Endothelial cell of umbilical vein (primary cell): ENCODE measurements at regions not wholly inside any gene's neighbourhood (a gene's known extent, or its start where the extent isn't known, plus 50 kb on each side); places are given as distances from the start of the nearest gene placed in this dataset.

ENCODE experiments used
- BruUV-seq: library from RNA; stranded (reverse); fragments of 400-500 nt; replicated peaks from 2 replicates; lab custom pipeline; 2021; lab: Mats Ljungman, UMichigan
- CTCF ChIA-PET: fragments of 300-600, 350-600 bp; sonication (Branson Sonifier 250); formaldehyde crosslinking; loops from one replicate; lab custom pipeline; 2021; ENCODE audit warnings: antibody characterized with exemption, inconsistent platforms; lab: Charles Lee
- POLR2A ChIA-PET: fragments of 300-600, 350-600 bp; sonication (Branson Sonifier 250); formaldehyde crosslinking; loops from one replicate; lab custom pipeline; 2021; ENCODE audit warnings: antibody characterized with exemption, inconsistent platforms; lab: Charles Lee
- DNase-seq: peaks from one replicate; pipeline ENCODE4 v3.0.0-alpha.2; 2011; ENCODE audit warnings: low read depth, low spot score
- FAIRE-seq: peaks from 2 replicates; lab custom pipeline; 2011; peaks lifted over from hg19 to GRCh38; lab: Jason Lieb, UNC
- H2AFZ ChIP-seq: 2 replicates; pipeline ENCODE4 v1.6.0; 2012; ENCODE audit warnings: low read depth, low read length, control low read depth, inconsistent platforms
- H3K27ac ChIP-seq: 2 replicates; pipeline ENCODE4 v1.5.1; 2011; ENCODE audit warnings: low read depth, mild to moderate bottlenecking, control low read depth, low read length, moderate library complexity; ENCODE audit not compliant: insufficient read depth
- H3K27me3 ChIP-seq, 2 experiments: 2 replicates each; pipeline versions ENCODE4 v1.6.0 to v1.6.1; 2011; ENCODE audit warnings: low read length in 2 of 2, mixed read lengths in 1 of 2; ENCODE audit not compliant: control insufficient read depth in 2 of 2, insufficient read depth in 2 of 2
- H3K36me3 ChIP-seq, 2 experiments: 2 replicates in 1 of 2; 3 replicates in 1 of 2; pipeline ENCODE4 v1.5.1; 2011; ENCODE audit warnings: low read length in 2 of 2, mild to moderate bottlenecking in 1 of 2, moderate library complexity in 1 of 2; ENCODE audit not compliant: control insufficient read depth in 2 of 2, insufficient read depth in 2 of 2; ENCODE audit errors: extremely low read depth in 1 of 2
- H3K4me1 ChIP-seq: 3 replicates; pipeline ENCODE4 v1.5.1; 2011; ENCODE audit warnings: mild to moderate bottlenecking, low read length; ENCODE audit not compliant: control insufficient read depth, insufficient read depth; ENCODE audit errors: extremely low read depth
- H3K4me2 ChIP-seq: 2 replicates; pipeline ENCODE4 v1.6.1; 2011; ENCODE audit warnings: low read length, control low read depth, mixed read lengths; ENCODE audit not compliant: insufficient read depth
- H3K4me3 ChIP-seq, 3 experiments: fragments of 200-600 bp in 1 of 3; sonication (generic), shearing (Covaris generic) in 1 of 3; replicated peaks in 1 of 3; 2 replicates each; pipeline ENCODE4 v1.5.1; 2011 to 2016; ENCODE audit warnings: control low read depth in 3 of 3, low read length in 3 of 3, mild to moderate bottlenecking in 2 of 3, inconsistent platforms in 1 of 3, low read depth in 1 of 3, moderate library complexity in 1 of 3; ENCODE audit not compliant: insufficient read depth in 1 of 3
- H3K79me2 ChIP-seq: 2 replicates; pipeline ENCODE4 v1.6.0; 2012; ENCODE audit warnings: low read length, inconsistent platforms; ENCODE audit not compliant: control insufficient read depth, insufficient read depth
- H3K9ac ChIP-seq: replicated peaks from 2 replicates; pipeline ENCODE3; 2011; ENCODE audit warnings: low read length, control low read depth; ENCODE audit not compliant: insufficient read depth; ENCODE audit errors: extremely low read depth
- H3K9me1 ChIP-seq: replicated peaks from 3 replicates; pipeline ENCODE4 v1.6.0; 2011; ENCODE audit warnings: mild to moderate bottlenecking, low read length; ENCODE audit not compliant: control insufficient read depth, insufficient read depth; ENCODE audit errors: extremely low read depth
- H3K9me3 ChIP-seq: replicated peaks from 2 replicates; pipeline ENCODE4 v1.5.1; 2012; ENCODE audit warnings: low read length, inconsistent platforms; ENCODE audit not compliant: control insufficient read depth, insufficient read depth
- H4K20me1 ChIP-seq: replicated peaks from 2 replicates; pipeline ENCODE3; 2011; ENCODE audit warnings: mild to moderate bottlenecking, low read length; ENCODE audit not compliant: control insufficient read depth, insufficient read depth; ENCODE audit errors: extremely low read depth
- CTCF ChIP-seq, 2 donors: IDR thresholded peaks; 1 replicate in 1 of 2; 2 replicates in 1 of 2; pipeline ENCODE4 v1.5.1; 2011; ENCODE audit warnings: low read length in 2 of 2, mild to moderate bottlenecking in 2 of 2, moderate library complexity in 2 of 2, control low read depth in 1 of 2, inconsistent platforms in 1 of 2, low read depth in 1 of 2; ENCODE audit not compliant: insufficient read depth in 1 of 2; ENCODE audit errors: extremely low read depth in 1 of 2
- EZH2 ChIP-seq: IDR thresholded peaks from 2 replicates; pipeline ENCODE4 v1.6.1; 2012; ENCODE audit warnings: borderline replicate concordance, low read depth, mild to moderate bottlenecking, moderate library complexity, low read length, inconsistent platforms; ENCODE audit not compliant: severe bottlenecking
- FOS ChIP-seq: IDR thresholded peaks from 2 replicates; pipeline ENCODE4 v1.6.1; 2011; ENCODE audit warnings: mild to moderate bottlenecking, low read length, moderate library complexity, borderline replicate concordance; ENCODE audit not compliant: insufficient read depth
- GATA2 ChIP-seq: IDR thresholded peaks from 2 replicates; pipeline ENCODE4 v1.7.0; 2011; ENCODE audit warnings: low read depth, mild to moderate bottlenecking, moderate library complexity, mixed read lengths, low read length; ENCODE audit not compliant: insufficient read length, insufficient read depth
- JUN ChIP-seq: IDR thresholded peaks from 2 replicates; pipeline ENCODE4 v1.6.1; 2011; ENCODE audit warnings: borderline replicate concordance, low read depth; ENCODE audit not compliant: insufficient read length, insufficient read depth
- MYC ChIP-seq: IDR thresholded peaks from one replicate; pipeline ENCODE4 v1.6.1; 2011; ENCODE audit warnings: mild to moderate bottlenecking, low read depth, low read length
- POLR2A ChIP-seq: IDR thresholded peaks from 2 replicates; pipeline ENCODE4 v1.6.1; 2012; ENCODE audit warnings: low read depth, mild to moderate bottlenecking, control low read depth, low read length
- POLR2AphosphoS5 ChIP-seq: IDR thresholded peaks from 2 replicates; pipeline ENCODE4 v1.6.1; 2012; ENCODE audit warnings: low read depth, mild to moderate bottlenecking, control low read depth, low read length, moderate library complexity; ENCODE audit not compliant: insufficient read depth
- dilution Hi-C: fragments of 300-500 bp; cut with MboI; formaldehyde crosslinking; loops from one replicate; pipeline ENCODE4 v1.15.0; 2019; ENCODE audit warnings: low sequenced_read_pairs; ENCODE audit not compliant: extremely low pct_ligation_motif_present
- intact Hi-C: fragments of 100-400 bp; cut with micrococcal nuclease; formaldehyde crosslinking; loops from one replicate; pipeline ENCODE4 v1.10.0; 2022

DNA sequence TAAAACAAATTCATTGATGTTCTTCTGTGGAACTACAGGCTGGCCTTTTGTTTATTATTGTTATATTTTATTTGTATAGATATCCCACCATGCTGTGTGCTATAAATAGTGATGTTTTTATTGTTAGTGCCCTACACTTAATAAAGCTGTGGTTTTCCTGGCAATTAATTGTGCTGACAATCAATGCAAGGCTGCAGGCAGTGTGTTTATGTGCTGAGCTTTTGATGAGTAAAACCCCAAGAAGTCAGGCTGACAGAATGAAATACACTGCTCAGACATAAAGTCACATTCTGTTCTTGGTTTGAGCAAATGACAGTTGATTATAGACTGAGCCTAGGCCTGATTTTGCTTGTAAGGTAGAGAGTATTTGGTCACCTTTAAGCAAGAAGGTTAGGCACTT, 362.7 kb downstream of the CPS1 start:
- TF ChIP-seq GATA2: no peak
- TF ChIP-seq EZH2: no peak
- no peak for TF ChIP-seq POLR2AphosphoS5
- no peak for TF ChIP-seq CTCF (IDR thresholded peaks at IDR 0.05; ENCODE audit: extremely low read depth in 1 of 2, insufficient read depth in 1 of 2, low read depth in 1 of 2, low read length in 2 of 2)
- TF ChIP-seq MYC: no peak
- no peak for TF ChIP-seq FOS
- no peak for TF ChIP-seq JUN
- no peak for TF ChIP-seq POLR2A
- ChIA-PET CTCF (no interaction called here), POLR2A (no interaction called here)
- H3K79me2 ChIP-seq: no peaks in the 10 kb centered on the region
- FAIRE-seq: no peak
- dilution Hi-C loops (no loop called here), intact Hi-C loops (no loop called here)
- DNase-seq: no peak
- H2AFZ ChIP-seq: no peak overlapping the region
- no peak overlapping the region for H3K27ac ChIP-seq
- no peaks in the 10 kb centered on the region for H3K36me3 ChIP-seq
- no peak overlapping the region for H3K9ac ChIP-seq
- H3K9me3 ChIP-seq: no peaks in the 10 kb centered on the region
- H3K4me2 ChIP-seq: no peak overlapping the region
- H4K20me1 ChIP-seq: no peaks in the 10 kb centered on the region
- no TSS peak for BruUV-seq
- no peaks in the 10 kb centered on the region for H3K4me1 ChIP-seq
- H3K27me3 ChIP-seq: no peaks in the 10 kb centered on the region
- no peaks in the 10 kb centered on the region for H3K9me1 ChIP-seq
- H3K4me3 ChIP-seq: no peak overlapping the region
